K562 (cell line): ENCODE measurements at regions not wholly inside any gene's neighbourhood (a gene's known extent, or its start where the extent isn't known, plus 50 kb on each side); places are given as distances from the start of the nearest gene placed in this dataset.
A peak's percentile ranks its signal among the peaks of the same experiment; 100 is the strongest.

Source experiments
- ARID1B ChIP-seq: fragments of 450-650 bp; IDR thresholded peaks from 2 replicates; pipeline ENCODE4 v1.6.1; 2016; ENCODE audit warnings: antibody characterized with exemption, mild to moderate bottlenecking, inconsistent platforms
- CBX8 ChIP-seq: fragments of 200-600 bp; sonication (generic); IDR thresholded peaks from 2 replicates; pipeline ENCODE4 v1.6.1; 2012; ENCODE audit warnings: borderline replicate concordance, mixed run types, low read depth, mild to moderate bottlenecking, moderate library complexity, mixed read lengths, low read length, control low read depth, inconsistent platforms; ENCODE audit not compliant: poor library complexity, severe bottlenecking; ENCODE audit errors: extremely low read depth
- ELF4 ChIP-seq: fragments of 450-650 bp; formaldehyde crosslinking; IDR thresholded peaks from 2 replicates; pipeline ENCODE4 v1.4.0; 2022; ENCODE audit warnings: missing genetic modification characterization
- HDAC2 ChIP-seq: fragments of 450-650 bp; IDR thresholded peaks from 2 replicates; pipeline ENCODE4 v1.6.1; 2016; ENCODE audit warnings: mild to moderate bottlenecking
- KDM1A ChIP-seq, 2 experiments: fragments of 450-650 bp; IDR thresholded peaks; 2 replicates each; pipeline ENCODE4 v1.6.1; 2016; ENCODE audit warnings: mild to moderate bottlenecking in 2 of 2
- LARP7 ChIP-seq: fragments of 450-650 bp; IDR thresholded peaks from 2 replicates; pipeline ENCODE4 v1.6.1; 2016
- NELFE ChIP-seq: IDR thresholded peaks from 2 replicates; pipeline ENCODE4 v1.6.1; 2011; ENCODE audit warnings: mild to moderate bottlenecking; ENCODE audit not compliant: insufficient read depth, insufficient read length
- NFATC3 ChIP-seq: fragments of 450-650 bp; IDR thresholded peaks from 2 replicates; pipeline ENCODE4 v1.6.1; 2017; ENCODE audit warnings: mild to moderate bottlenecking
- SMAD1 ChIP-seq: fragments of 150-350 bp; IDR thresholded peaks from 2 replicates; pipeline ENCODE4 v1.6.1; 2014; ENCODE audit warnings: low read length, low read depth; ENCODE audit not compliant: partially characterized antibody
- SRF ChIP-seq, 2 experiments: fragments of 250-450, 450-650 bp in 1 of 2; sonication (Bioruptor Pico) in 1 of 2; sonication (generic) in 1 of 2; formaldehyde crosslinking; IDR thresholded peaks; 2 replicates each; pipeline versions ENCODE4 v1.5.0 to v1.5.1; 2020 to 2022; ENCODE audit warnings: mild to moderate bottlenecking in 1 of 2, missing genetic modification reagents in 1 of 2
- STAT5B ChIP-seq: fragments of 250-450 bp; sonication (Bioruptor Pico); IDR thresholded peaks from 2 replicates; pipeline ENCODE4 v1.8.0; 2021; ENCODE audit warnings: mild to moderate bottlenecking, inconsistent platforms
- TCF3 ChIP-seq: sonication (generic); formaldehyde crosslinking; IDR thresholded peaks from 2 replicates; pipeline ENCODE4 v1.4.0; 2020; ENCODE audit warnings: mild to moderate bottlenecking, missing genetic modification reagents
- TEAD1 ChIP-seq, 2 experiments: fragments of 450-650 bp in 1 of 2; sonication (generic) in 1 of 2; formaldehyde crosslinking; IDR thresholded peaks; 2 replicates each; pipeline versions ENCODE4 v1.4.0 to v1.8.0; 2020 to 2022; ENCODE audit warnings: mild to moderate bottlenecking in 2 of 2, missing genetic modification reagents in 1 of 2
- TEAD4 ChIP-seq, 2 experiments: sonication (generic) in 1 of 2; formaldehyde crosslinking in 1 of 2; IDR thresholded peaks; 2 replicates each; pipeline versions ENCODE4 v1.6.1 to v1.8.0; 2012 to 2022; ENCODE audit warnings: borderline replicate concordance in 1 of 2, inconsistent platforms in 1 of 2, low read length in 1 of 2, mild to moderate bottlenecking in 1 of 2, missing genetic modification reagents in 1 of 2
- TOE1 ChIP-seq, 2 experiments: fragments of 450-650 bp in 1 of 2; sonication (generic) in 1 of 2; formaldehyde crosslinking in 1 of 2; IDR thresholded peaks; 2 replicates each; pipeline versions ENCODE4 v1.7.1 to v1.8.0; 2016 to 2022; ENCODE audit warnings: borderline replicate concordance in 2 of 2, mild to moderate bottlenecking in 2 of 2, antibody characterized with exemption in 1 of 2, inconsistent platforms in 1 of 2, low read depth in 1 of 2, missing genetic modification reagents in 1 of 2, moderate library complexity in 1 of 2
- ZHX1 ChIP-seq: fragments of 150-350 bp; conservative IDR thresholded peaks from 2 replicates; pipeline ENCODE4 v1.6.1; 2014; ENCODE audit warnings: low read length
- ZNF121 ChIP-seq: sonication (generic); formaldehyde crosslinking; conservative IDR thresholded peaks from 2 replicates; pipeline ENCODE4 v1.8.0; 2022; ENCODE audit warnings: missing genetic modification reagents
- ZNF133 ChIP-seq: fragments of 250-450 bp; sonication (Bioruptor Pico); IDR thresholded peaks from 2 replicates; pipeline ENCODE4 v1.4.0; 2020; ENCODE audit warnings: mild to moderate bottlenecking
- ZNF512 ChIP-seq: IDR thresholded peaks from 2 replicates; pipeline ENCODE4 v1.6.1; 2016; ENCODE audit warnings: missing genetic modification characterization, missing compliant biosample characterization

- TF ChIP-seq TOE1 (IDR thresholded peaks at IDR 0.05; ENCODE audit: borderline replicate concordance) = no peak
- no peak for TF ChIP-seq TOE1 (CRISPR knock-in tag; IDR thresholded peaks at IDR 0.05; ENCODE audit: borderline replicate concordance, low read depth)
- TF ChIP-seq ZNF512 = peak; percentile 58
- TF ChIP-seq ZNF121 (CRISPR knock-in tag) = no peak
- TF ChIP-seq ZNF133 = no peak
- no peak for TF ChIP-seq CBX8
- no peak for TF ChIP-seq NELFE
- no peak for TF ChIP-seq NFATC3
- TF ChIP-seq KDM1A (IDR thresholded peaks at IDR 0.05) = peak in 1 of 2 experiments; percentile 51; a peak in 1 of 4 replicates
- TF ChIP-seq ARID1B = peak; percentile 57
- TF ChIP-seq STAT5B (CRISPR knock-in tag) = no peak
- no peak for TF ChIP-seq SMAD1
- TF ChIP-seq TCF3 (CRISPR knock-in tag) = peak; percentile 43; the same call in 1 of the 2 replicates
- no peak for TF ChIP-seq LARP7
- no peak for TF ChIP-seq ELF4 (CRISPR knock-in tag)
- TF ChIP-seq ZHX1 = no peak
- TF ChIP-seq TEAD1 (CRISPR knock-in tag; IDR thresholded peaks at IDR 0.05) = no peak
- TF ChIP-seq TEAD4 (IDR thresholded peaks at IDR 0.05; ENCODE audit: low read length) = peak; percentile 33; the same call in 1 of the 2 replicates
- TF ChIP-seq TEAD4 (CRISPR knock-in tag; IDR thresholded peaks at IDR 0.05; ENCODE audit: borderline replicate concordance) = no peak
- no peak for TF ChIP-seq HDAC2
- TF ChIP-seq SRF (CRISPR knock-in tag; IDR thresholded peaks at IDR 0.05) = no peak
Measured at GRCh38 chr7:12927635-12928434, 240.4 kb downstream of the ARL4A start (continued).
